ENCODE measurements at regions not wholly inside any gene's neighbourhood (a gene's known extent, or its start where the extent isn't known, plus 50 kb on each side); places are given as distances from the start of the nearest gene placed in this dataset.

DNA sequence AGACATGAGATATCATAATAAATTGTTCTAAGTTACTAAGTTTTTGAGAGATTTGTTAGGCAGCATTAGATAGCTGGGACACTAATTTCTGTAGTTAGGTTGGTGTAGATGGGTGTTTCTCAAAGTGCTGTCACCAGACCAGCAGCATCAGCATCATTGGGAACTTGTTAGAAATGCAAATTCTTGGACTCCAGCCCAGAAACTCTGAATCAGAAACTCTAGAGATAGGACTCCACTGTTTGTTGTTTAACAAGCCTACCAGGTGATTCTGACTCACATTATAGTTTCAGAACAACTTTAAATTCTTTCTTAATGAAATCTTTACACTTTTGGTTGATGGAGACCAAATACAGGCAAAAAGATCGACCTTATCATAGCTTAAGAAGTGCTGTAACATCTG lies 173.7 kb downstream of the PABPC4L start:
- Histone ChIP-seq H4K20me1 (replicated peaks; ENCODE audit: control insufficient read depth, extremely low read depth, insufficient read depth, low read length) (no peaks in the 10 kb centered on the region), H3K36me3 (ENCODE audit: control insufficient read depth in 2 of 2, extremely low read depth in 1 of 2, insufficient read depth in 2 of 2, low read length in 2 of 2) (no peaks in the 10 kb centered on the region), H3K79me2 (ENCODE audit: control insufficient read depth, insufficient read depth, low read length) (no peaks in the 10 kb centered on the region), H3K4me1 (ENCODE audit: control insufficient read depth, extremely low read depth, insufficient read depth, low read length) (no peaks in the 10 kb centered on the region), H3K9ac (replicated peaks; ENCODE audit: extremely low read depth, insufficient read depth, low read length) (no peak overlapping the region), H3K4me2 (ENCODE audit: insufficient read depth, low read length) (no peak overlapping the region), H3K9me1 (replicated peaks; ENCODE audit: control insufficient read depth, extremely low read depth, insufficient read depth, low read length) (no peaks in the 10 kb centered on the region), H3K27ac (ENCODE audit: insufficient read depth, low read depth, low read length) (no peak overlapping the region), H2AFZ (ENCODE audit: low read depth, low read length) (no peak overlapping the region), H3K4me3 (replicated peaks in 1 of 3; ENCODE audit: insufficient read depth in 1 of 3, low read depth in 1 of 3, low read length in 3 of 3) (no peak overlapping the region), H3K27me3 (ENCODE audit: control insufficient read depth in 2 of 2, insufficient read depth in 2 of 2, low read length in 2 of 2) (no peaks in the 10 kb centered on the region), H3K9me3 (replicated peaks; ENCODE audit: control insufficient read depth, insufficient read depth, low read length) (no peaks in the 10 kb centered on the region)
- BruUV-seq (replicated peaks): no TSS peak
- dilution Hi-C loops (cut with MboI; ENCODE audit: extremely low pct_ligation_motif_present, low sequenced_read_pairs): no loop called here
- TF ChIP-seq MYC (IDR thresholded peaks at IDR 0.05; ENCODE audit: low read depth, low read length) (no peak), FOS (IDR thresholded peaks at IDR 0.05; ENCODE audit: borderline replicate concordance, insufficient read depth, low read length) (peak; percentile 49)
- ChIA-PET POLR2A (no interaction called here), CTCF (interaction anchor here (1.2 kb wide), 1 partner anchor 873 kb away, joined by 4 read pairs; no protein-coding TSS in a partner anchor)
- intact Hi-C loops (cut with micrococcal nuclease): loop anchor here (10.0 kb wide), 1 partner anchor 747 kb away; no protein-coding TSS in a partner anchor
- FAIRE-seq (peak; percentile 43), DNase-seq (ENCODE audit: low read depth, low spot score) (peak; percentile 71)

DNA sequence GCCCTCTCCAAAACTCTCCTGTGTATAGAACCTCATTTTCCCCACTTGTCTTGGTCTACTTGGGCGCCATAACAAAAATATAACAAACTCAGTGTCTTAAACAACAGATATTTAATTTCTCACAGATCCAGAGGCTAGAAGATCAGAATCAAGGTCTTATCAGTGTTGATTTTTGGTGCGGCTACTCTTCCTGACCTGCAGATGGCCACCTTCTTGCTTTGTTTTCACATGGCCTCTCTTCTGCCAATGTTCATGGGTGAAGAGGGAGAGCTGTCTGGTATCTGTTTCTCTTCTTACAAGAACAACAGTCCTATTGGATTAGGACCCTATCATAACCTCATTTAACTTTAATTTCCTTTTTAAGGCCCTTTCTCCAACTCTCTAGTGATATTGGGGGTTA lies 177.3 kb downstream of the PABPC4L start:
- POLR2A ChIA-PET: no interaction called here
- H3K9ac ChIP-seq (replicated peaks; ENCODE audit: extremely low read depth, insufficient read depth, low read length): no peak overlapping the region
- no peaks in the 10 kb centered on the region for H3K9me1 ChIP-seq (replicated peaks; ENCODE audit: control insufficient read depth, extremely low read depth, insufficient read depth, low read length)
- BruUV-seq (replicated peaks): no TSS peak
- CTCF ChIA-PET: interaction anchor here (0.7 to 2.0 kb wide), 6 partner anchors 10 to 1325 kb away, joined by 3 to 19 read pairs (median 6); no protein-coding TSS in a partner anchor
- H3K79me2 ChIP-seq (ENCODE audit: control insufficient read depth, insufficient read depth, low read length): no peaks in the 10 kb centered on the region
- DNase-seq (ENCODE audit: low read depth, low spot score): peak; percentile 16
- H3K36me3 ChIP-seq (ENCODE audit: control insufficient read depth in 2 of 2, extremely low read depth in 1 of 2, insufficient read depth in 2 of 2, low read length in 2 of 2): no peaks in the 10 kb centered on the region
- intact Hi-C loops (cut with micrococcal nuclease) (loop anchor here (1.0 to 10.0 kb wide), 3 partner anchors 751 to 911 kb away; no protein-coding TSS in a partner anchor), dilution Hi-C loops (cut with MboI; ENCODE audit: extremely low pct_ligation_motif_present, low sequenced_read_pairs) (no loop called here)
- no peak overlapping the region for H3K27ac ChIP-seq (ENCODE audit: insufficient read depth, low read depth, low read length)
- H3K4me3 ChIP-seq (replicated peaks in 1 of 3; ENCODE audit: insufficient read depth in 1 of 3, low read depth in 1 of 3, low read length in 3 of 3): no peak overlapping the region
- H3K9me3 ChIP-seq (replicated peaks; ENCODE audit: control insufficient read depth, insufficient read depth, low read length): no peaks in the 10 kb centered on the region
- no peaks in the 10 kb centered on the region for H4K20me1 ChIP-seq (replicated peaks; ENCODE audit: control insufficient read depth, extremely low read depth, insufficient read depth, low read length)
- H3K4me2 ChIP-seq (ENCODE audit: insufficient read depth, low read length): no peak overlapping the region
- H3K27me3 ChIP-seq (ENCODE audit: control insufficient read depth in 2 of 2, insufficient read depth in 2 of 2, low read length in 2 of 2): no peaks in the 10 kb centered on the region
- TF ChIP-seq, protein P1, sequence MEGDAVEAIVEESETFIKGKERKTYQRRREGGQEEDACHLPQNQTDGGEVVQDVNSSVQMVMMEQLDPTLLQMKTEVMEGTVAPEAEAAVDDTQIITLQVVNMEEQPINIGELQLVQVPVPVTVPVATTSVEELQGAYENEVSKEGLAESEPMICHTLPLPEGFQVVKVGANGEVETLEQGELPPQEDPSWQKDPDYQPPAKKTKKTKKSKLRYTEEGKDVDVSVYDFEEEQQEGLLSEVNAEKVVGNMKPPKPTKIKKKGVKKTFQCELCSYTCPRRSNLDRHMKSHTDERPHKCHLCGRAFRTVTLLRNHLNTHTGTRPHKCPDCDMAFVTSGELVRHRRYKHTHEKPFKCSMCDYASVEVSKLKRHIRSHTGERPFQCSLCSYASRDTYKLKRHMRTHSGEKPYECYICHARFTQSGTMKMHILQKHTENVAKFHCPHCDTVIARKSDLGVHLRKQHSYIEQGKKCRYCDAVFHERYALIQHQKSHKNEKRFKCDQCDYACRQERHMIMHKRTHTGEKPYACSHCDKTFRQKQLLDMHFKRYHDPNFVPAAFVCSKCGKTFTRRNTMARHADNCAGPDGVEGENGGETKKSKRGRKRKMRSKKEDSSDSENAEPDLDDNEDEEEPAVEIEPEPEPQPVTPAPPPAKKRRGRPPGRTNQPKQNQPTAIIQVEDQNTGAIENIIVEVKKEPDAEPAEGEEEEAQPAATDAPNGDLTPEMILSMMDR (IDR thresholded peaks at IDR 0.05; ENCODE audit: extremely low read depth in 1 of 2, insufficient read depth in 1 of 2, low read depth in 1 of 2, low read length in 2 of 2): peak in 1 of 2 donors; percentile 33
- no peak for TF ChIP-seq POLR2AphosphoS5 (IDR thresholded peaks at IDR 0.05; ENCODE audit: insufficient read depth, low read depth, low read length)
- H2AFZ ChIP-seq (ENCODE audit: low read depth, low read length): no peak overlapping the region
- no peak for FAIRE-seq
- H3K4me1 ChIP-seq (ENCODE audit: control insufficient read depth, extremely low read depth, insufficient read depth, low read length): no peaks in the 10 kb centered on the region
